GM12891 (cell line): ENCODE measurements at regions not wholly inside any gene's neighbourhood (a gene's known extent, or its start where the extent isn't known, plus 50 kb on each side); places are given as distances from the start of the nearest gene placed in this dataset.

Source experiments
- PAX5 ChIP-seq: IDR thresholded peaks from 2 replicates; pipeline ENCODE4 v1.6.1; 2011; ENCODE audit warnings: low read length, moderate library complexity, mild to moderate bottlenecking; ENCODE audit not compliant: insufficient read depth, severe bottlenecking
- POLR2A ChIP-seq: IDR thresholded peaks from 2 replicates; pipeline ENCODE4 v1.6.1; 2011; ENCODE audit warnings: low read depth, low read length, control low read depth
- POLR2AphosphoS5 ChIP-seq: IDR thresholded peaks from 2 replicates; pipeline ENCODE4 v1.6.1; 2011; ENCODE audit warnings: low read depth, low read length, control low read depth
- SPI1 ChIP-seq: IDR thresholded peaks from 2 replicates; pipeline ENCODE4 v1.6.1; 2011; ENCODE audit warnings: low read depth, low read length, control low read depth
- TAF1 ChIP-seq: IDR thresholded peaks from 2 replicates; pipeline ENCODE4 v1.6.1; 2011; ENCODE audit warnings: low read depth, low read length, control low read depth

- TF ChIP-seq POLR2A = no peak
- TF ChIP-seq TAF1 = no peak
- no peak for TF ChIP-seq POLR2AphosphoS5
- no peak for TF ChIP-seq SPI1
- no peak for TF ChIP-seq PAX5
Observed at GRCh38 chrX:88886908-88887307, 139.9 kb downstream of the CPXCR1 start.
